Right forelimb (tissue), 1 donor: ENCODE measurements at regions not wholly inside any gene's neighbourhood (a gene's known extent, or its start where the extent isn't known, plus 50 kb on each side); places are given as distances from the start of the nearest gene placed in this dataset.

Source experiments
- DNase-seq: peaks from one replicate; pipeline ENCODE4 v3.0.0-alpha.2; 2018

DNA sequence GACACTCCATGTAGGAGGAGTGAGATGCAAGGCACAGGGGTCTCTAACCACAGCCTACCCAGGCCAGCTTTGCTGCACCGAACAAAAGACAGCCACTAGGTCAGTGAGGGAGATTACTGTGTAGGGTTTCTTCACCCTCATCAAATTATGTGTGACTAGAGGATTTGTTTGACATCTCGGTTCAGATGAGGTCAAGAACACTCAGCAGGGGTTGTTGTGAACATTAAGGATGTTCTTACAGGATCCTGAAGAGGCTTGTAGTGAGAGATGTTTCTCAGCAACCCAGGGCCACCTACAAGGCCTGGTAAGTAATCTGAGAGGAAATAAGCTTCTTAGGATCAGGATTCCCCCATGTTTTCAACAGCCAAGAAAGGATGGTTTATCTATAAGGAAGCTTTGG, 202.1 kb downstream of the NXPE2 start:
- no peak for DNase-seq

DNA sequence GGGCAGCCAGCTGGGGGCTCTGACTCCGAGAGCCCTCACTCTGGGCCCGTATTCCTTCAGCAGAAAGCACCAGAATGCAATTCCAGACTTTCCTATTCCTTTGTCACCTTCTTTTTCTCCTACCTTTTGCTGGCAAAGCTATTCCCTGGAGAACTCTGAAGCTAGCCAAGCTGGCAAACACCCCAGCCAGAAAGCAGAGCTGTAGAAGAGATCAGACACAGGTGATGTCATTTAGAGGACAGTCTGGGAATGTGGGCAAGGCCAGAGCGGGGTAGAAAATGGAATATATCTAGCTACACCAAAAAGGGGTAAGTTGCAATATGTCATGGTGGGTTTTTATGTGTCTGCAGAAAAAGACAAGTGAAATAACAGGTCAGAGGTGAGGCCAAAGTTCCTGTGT, 205.1 kb downstream of the NXPE2 start:
- DNase-seq: no peak

DNA sequence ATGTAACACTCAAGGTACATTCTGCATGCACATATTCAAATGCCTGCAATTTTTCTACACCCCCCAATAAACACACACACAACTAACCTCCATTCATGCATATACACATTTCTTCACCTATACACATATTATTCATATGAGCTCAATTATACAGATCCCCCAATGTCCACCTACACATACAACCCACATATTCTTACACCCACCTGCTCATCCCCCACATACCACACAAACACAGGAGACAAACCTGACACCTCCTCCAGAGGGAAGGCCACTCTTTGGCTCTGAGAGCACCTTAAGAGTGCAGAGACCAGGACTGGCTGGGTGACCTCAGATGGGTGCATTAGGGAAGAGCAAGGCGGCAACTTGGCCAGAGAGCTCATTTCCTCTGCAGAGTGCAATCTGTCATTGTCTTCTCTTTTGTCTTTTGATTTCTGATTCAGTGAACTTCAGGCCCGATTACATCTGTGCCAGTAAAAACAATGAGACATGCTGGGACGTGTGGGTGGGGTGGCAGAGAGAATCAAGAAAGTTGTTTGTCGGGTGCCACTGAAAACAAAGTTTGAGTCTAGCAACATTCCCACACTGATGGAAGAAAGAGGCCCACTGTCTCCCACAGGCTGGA, 208.4 kb downstream of the NXPE2 start:
- DNase-seq: no peak

DNA sequence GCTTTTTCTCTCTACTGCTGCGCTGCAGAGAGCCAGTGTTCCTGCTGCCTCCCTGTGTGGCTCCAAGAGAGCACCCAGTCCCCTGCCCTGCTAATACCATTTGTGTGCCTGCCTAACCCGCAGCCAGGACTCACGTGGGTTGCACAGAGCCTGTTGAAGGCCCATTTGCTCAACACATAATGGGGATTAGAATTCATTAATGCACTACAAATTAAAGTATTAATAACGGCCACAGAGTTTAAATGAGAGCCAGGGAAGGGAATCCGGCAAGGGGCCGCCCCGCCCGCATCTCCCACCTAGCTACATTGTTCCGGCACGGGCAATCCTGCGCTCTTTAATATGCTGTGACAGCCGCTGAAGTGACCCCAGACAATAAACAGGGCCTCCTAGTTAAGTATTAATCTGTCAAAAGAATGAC, 211.3 kb downstream of the NXPE2 start:
- no peak for DNase-seq

DNA sequence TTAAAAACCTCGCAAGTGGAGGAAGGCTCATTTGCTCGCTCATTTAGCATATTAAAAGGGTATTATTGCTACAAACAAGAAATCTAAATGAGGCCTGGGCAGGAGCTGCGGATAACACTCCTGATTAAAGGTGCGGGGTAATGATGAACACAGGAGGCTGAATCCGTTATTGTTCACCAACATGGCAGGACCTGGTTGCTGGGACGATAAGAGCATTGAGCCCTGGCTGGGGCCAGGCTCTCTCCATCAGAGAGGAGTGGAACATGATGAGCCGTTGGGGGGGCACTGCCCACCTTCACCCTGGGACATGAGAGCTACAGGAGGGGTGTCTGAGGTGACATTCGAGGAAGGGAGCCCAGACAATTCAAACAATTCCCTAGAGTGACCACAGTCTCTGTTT, 211.7 kb downstream of the NXPE2 start:
- DNase-seq: no peak

DNA sequence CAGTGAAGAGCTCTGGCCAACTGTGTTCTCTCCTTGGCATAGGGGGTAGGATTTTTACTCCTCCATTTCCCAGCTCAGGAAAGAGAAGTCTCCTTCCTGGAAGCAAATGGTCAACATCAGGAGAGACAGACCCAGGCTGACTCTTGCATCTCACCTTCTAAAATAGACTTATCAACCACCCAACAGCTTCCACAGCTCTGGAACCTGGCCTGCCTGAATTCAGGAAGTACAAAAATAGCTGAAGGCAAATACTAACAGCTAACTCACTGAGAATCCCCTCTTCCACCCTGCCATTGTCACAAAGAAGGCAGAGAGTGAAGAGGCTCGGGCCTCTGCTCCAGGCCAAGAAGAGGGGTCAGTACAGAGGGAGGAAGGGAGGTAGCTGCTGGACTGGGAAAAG, 213.6 kb downstream of the NXPE2 start:
- no peak for DNase-seq

DNA sequence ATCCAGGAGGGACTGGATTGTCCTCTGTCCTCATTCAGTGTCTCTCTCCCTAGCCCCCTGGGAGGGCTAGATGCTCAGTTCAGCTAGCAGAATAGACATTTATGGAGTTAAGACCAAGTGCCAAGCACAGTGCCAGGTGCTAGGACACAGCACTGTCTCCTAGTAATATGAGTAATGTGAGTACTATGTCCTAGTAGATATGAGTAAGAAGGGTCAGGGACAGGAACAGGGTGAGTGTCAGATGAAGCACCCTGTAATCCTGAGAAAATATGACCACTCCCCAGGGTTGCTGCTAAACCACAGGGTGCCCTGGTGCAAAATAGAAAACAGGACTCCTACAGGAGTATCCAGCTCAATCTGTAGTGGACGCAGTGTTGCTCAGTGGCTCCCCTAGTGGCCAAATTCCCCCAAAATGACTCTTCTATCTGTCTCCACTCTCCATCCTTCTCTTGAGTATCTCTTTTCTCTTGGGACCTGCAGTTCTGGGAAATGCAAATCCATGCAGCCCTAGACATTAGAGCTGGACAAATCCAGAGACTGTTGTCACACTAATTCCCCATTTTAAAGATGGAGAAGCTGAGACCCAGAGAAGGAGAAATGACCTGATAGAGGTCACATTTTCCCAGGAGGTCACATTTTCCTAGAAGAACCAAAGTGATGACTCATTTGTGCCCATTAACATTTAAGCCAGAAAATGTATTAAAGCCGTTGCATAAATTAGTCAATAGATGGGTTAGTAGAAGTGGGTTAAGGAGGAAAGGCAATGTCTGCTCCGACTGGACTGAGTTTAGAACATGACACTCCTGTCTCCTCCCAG, 214.3 kb downstream of the NXPE2 start:
- DNase-seq: no peak

DNA sequence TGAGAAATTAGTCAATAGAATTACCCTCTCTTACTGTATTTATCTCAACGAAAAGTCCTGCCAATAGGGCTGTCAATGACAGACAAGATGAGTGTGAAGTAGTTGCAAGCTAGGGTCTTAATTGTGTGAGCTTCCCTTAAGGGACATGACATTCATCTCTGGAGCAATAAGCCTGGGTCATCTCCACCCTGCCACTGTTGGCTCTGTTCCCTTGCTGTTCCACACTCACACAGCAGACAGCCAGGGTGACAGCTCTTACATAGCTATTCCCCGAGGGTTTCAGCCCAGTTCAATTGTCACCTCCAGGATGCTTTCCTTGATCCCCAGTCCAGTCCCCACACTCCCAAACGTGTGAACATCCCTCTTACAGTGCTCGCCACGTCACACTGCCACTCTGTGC, 215.0 kb downstream of the NXPE2 start:
- no peak for DNase-seq

DNA sequence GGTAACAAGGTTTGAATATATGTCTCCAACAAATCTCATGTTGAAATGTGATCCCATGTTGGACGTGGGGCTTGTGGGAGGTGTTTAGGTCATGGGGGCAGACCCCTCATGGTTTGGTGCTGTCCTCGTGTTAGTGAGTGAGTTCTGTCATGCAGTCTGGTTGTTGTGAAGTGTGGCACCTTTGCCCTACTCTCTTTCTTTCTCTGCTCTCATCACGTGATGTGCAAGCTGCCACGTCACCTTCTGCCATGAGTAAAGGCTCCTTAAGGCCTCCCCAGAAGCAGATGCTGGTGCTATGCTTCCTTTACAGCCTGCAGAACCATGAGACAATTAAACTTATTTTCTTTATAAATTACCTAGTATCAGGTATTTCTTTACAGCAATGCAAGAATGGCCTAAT, 218.3 kb downstream of the NXPE2 start:
- no peak for DNase-seq

DNA sequence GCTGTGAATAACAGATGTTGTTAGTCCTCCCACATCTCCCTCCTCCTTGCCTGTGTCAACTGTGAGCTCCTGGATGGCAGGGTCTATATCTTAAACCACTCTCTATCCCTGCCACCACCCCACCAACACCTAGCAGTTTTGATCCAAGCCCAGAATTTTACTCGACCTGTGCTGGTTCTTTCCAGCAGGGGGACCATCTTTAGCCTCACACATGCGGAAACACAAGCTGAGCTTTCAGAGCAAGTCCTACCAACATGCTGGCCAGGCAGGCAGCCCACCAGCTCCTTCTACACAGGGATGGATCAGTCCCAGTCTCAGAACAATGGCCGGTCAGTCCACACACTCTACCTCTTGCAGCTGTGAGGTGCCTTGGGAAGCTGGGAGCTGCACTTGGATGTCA, 231.5 kb downstream of the NXPE2 start:
- DNase-seq: no peak

DNA sequence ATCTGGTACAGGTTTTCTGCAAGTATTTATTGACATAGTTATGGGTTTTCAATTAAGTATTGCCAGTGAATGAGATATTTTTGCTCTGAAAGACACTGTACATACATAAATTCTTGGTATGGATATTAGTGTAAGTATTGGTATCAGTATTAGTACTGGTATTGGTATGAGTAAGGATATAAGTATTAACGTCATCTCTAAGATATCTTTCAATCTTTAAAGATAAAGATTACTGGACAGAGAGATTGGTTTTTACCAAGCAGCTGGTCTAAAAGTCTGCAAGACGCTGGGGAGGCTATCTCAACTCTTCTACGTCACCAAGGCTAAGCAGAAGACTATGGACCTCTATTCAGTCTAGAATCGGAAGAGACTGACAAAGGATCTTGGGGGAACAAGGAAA, 234.5 kb downstream of the NXPE2 start:
- no peak for DNase-seq

DNA sequence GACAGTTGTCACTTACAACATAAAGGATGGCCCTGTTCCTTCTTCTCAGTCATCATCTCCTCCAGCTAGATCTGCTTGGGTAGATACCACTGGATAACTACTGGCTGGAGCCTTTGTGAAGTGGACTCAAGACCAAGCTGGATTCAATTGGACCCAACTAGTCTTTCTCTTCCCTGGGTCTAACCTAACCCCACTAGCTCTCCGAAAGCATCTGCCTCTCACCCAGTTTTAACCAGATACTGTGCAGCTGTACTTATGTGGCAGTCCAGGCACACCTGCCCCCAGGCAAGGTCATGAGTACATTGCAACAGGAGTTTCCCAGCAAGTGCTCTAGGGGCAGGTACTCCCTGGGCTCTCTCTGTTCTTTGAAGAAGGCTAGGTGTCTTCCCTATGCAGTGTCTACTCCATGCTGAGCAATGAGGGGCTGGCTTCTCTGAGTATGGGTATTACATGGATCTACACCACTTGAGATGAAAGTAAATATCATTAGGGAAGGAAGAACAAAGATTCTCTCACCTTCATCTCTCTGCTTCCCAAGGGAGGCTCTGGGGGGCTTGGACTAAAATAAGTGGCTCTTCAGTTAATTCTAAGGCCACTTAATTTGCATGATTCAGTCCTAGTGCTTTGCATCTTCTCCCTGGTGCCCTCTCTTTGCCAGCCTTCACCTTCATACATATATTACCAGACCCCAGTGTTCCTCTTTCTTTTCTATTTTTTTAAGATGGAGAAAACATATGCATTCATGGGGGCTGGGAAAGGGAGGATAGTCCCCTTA, 236.1 kb downstream of the NXPE2 start:
- DNase-seq: no peak

DNA sequence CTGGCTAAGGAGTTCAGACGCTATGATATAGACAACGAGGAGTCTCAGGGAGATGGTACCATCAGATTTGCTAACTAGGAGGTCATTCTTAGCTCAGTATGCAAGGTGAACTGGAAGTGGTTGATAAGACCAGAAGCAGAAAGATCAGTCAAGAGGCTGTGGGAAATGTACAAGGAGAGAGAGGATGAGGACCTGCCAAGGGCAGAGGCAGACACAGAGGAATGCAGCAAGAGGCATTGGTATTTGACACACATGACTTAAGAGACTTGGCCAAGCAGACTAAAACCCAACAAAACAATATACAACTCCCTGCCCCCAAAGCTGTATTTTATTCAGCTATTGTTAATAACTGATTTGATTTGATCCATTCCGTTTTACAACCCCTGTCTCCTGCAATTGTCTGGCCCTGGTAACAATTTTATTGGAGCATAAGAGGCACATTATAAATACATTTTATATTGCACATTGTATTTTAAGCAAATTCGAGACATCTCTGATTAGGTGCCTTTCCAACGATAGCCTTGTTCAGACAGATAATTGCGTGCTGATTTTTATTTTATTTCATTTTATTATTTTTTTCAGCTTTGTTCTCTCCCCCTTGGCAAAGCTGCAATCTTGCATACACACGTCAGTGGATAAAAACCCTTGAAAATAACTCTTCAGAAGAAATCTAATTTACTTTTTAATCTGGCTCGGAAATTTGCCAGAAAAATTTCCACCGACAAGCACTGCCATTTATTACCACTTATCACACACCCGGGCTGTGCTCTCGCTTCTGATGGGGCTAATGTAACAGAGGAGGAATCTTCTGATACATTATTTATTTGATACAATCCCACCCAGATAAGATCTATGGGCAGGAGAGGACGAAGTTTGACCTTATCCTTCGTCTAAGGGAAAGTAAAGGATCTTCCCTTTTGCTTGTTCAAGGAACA, 237.8 kb downstream of the NXPE2 start:
- no peak for DNase-seq

DNA sequence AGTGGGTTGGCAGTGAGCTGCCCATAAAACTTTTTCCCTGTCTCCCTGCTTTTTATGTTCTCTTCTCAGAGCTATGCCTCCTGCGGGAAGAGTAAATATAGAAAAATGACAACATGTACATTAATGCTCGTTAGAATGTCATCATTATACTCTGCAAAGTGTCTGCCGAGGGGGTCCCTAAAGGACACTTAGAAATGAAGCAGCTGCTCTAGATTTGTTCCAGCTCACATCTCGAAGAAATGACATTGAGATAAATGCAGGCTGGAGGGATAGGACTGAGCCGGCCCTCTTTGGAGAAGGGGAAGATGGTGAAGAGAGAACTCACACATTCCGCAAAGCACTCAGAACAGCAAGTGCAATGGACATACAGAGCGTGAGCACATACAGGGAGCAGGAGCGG, 240.0 kb downstream of the NXPE2 start:
- no peak for DNase-seq

DNA sequence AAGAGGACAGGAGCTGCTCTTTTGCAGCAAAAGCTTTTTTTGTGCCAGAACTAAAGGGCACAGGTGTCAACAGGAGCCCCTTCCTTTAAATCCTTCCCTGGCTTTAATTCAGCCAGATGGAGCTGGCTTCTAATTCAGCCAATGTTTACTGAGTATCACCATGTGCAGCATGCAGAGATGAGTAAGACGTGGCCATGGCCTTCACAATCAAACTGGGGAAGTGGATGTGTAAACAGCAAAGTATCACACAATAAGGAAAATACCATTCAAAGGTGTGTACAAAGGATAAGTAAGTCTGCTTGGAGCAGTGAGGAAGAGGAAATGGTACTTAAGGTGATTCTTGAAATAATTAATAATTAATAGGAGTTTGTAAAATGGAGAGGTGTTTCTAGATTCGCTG, 243.4 kb downstream of the NXPE2 start:
- DNase-seq: no peak

DNA sequence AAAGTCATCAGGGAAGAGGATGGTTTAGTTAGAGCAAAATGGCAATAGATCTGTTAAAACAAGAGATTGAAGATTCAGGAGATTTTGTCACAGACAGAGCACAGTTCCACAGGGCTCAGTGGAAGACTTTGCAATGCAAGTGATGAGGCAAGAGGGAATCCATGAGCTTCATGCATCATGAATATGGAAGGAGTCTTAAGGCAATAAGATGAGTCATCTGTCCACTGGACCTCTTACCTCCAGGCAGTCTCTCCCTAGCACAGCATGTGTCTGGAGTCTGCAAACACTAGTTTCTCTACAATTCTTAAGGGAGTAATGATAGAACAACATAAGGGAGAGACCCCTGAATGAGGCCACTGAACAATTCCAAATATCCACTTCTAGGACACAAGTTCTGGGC, 245.7 kb downstream of the NXPE2 start:
- DNase-seq: no peak

DNA sequence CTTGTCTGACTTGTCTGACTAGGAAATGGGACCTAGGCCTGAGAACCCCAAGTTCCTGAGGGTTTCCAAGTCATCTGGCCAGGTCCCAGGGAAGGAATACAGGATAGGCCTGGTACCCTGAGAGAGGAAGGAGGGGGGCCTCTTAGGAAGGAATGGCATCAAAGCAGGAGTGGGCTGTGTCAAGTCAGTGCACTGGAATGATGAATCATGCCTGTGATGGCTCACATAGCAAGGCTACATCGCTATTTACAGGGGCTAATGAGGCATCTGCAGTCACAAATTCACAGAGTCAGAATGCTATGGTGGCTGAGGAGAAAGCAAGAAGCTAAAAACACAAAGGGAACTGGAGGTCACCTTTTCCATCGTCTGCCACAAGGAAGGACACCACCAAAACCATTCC, 247.3 kb downstream of the NXPE2 start:
- DNase-seq: no peak

DNA sequence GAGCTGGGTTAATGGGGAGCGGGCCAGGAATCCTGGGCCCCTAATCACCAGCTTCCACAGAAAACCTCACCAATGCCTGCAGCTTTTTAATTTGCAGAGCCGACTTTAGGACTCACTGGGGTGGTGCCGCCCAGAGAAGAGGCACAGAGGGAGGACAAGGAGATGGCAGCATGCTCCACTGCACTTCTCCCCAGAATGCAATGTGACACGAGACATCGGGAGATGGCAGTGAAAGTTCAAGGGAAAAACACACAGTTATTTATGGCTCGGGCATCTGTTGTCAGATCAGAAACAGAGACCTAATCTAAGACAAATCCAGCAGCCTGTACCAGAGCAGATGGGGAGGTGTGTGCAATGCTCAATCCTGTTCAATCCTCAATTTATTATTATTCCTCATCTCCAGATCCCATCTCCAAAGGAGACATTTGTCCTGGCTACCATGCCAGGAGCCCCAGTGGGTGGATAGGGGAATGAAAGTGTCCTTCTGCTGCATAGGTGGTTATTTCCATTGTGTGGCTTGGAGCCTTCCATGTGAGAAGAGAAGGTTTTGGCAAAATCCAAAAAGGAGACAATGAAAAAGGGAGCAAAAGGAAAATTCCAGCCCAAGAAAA, 250.0 kb downstream of the NXPE2 start:
- DNase-seq: no peak

DNA sequence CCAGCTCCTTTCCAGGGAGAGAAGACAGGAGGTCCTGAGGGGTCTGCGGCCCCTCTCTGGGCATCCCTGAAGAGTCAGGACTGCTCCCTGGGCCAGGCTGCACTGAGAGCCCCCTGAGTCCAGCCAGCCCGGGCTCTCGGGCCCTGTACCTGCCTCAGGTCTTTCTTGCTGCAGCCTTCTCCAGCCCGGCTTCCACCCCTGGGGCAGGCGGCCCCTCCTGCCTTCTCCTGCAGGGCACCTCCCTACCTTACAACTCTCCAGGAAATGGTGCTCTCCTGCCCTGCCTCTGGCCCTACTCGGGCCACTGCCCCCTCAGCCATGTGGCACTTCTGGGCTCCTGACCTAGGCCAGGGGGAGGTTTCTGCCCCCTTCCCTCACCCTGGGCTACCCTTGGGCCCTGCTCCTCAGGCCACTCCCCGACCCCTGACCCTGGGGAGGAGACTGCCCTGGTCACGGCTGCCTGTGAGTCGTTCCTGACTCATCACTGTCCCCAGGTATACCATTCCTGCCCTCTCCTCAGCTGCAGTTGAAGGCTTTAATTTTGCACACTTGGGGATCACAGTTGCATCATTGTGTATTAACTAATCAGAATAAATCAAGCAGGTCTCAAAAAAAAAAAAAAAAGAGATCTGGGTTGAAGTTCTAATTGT, 251.1 kb downstream of the NXPE2 start:
- DNase-seq: no peak

DNA sequence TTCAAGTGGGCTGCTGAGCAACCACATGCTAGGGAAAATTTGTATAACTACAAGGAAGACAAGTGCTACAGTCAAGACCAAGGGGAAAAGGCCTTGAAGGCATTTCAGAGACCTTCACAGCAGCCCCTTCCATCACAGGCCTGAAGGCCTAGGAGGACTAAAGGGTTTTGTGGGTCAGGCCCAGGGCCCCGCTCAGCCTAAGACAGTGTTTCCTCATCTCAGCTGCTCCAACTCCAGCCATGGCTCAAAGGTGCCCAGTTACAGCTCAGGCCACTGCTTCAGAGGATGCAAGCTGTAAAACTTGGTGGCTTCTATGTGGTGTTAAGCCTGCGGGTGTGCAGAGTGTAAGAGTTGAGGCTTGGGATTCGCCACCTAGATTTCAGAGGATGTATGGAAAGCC, 260.5 kb downstream of the NXPE2 start:
- DNase-seq: no peak

DNA sequence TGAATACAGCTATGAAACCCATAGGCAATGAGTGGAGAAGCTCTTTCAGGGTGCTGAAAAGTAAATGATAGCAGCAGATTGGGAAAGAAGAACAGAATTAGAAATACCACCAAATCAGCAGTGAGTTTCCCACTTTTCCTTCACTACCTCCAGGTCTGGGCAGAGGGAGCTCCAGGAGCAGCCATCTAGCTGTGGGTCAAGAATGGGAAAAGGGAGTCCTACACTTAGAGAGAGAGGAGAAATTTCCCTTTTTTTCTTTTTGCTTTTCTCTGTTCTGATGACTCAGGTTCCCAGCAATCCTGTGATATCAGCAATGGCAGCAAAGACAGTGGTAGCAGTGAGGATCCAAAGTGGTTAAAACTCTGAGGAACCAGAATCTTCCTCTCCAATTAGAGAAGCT, 263.9 kb downstream of the NXPE2 start:
- no peak for DNase-seq
